NCI-H1436 treated with DMSO at 0.1 percent for 48 hours (cell line): ENCODE measurements at regions not wholly inside any gene's neighbourhood (a gene's known extent, or its start where the extent isn't known, plus 50 kb on each side); places are given as distances from the start of the nearest gene placed in this dataset.

Experiments used
- DNase-seq: peaks from one replicate; lab custom pipeline; 2025; lab: John Stamatoyannopoulos, UW

DNA sequence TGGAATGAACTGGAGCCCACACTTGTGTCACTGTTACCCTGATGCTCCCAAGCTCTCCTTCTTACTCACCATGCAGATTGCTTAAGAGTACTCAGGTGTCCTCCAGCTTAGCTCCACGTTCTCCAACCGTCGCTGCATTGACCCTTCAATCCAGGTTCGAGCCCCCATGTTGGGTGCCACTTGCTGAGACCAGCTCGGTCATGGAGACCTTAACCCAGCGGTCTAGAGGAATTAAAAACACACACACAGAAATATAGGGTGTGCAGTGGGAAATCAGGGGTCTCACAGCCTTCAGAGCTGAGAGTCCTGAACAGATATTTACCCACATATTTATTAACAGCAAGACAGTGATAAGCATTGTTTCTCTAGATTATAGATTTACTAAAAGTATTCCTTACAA lies 229.1 kb upstream of the APCDD1 start:
- DNase-seq: no peak

GRCh38 chr18:10226971-10227370 lies 227.5 kb upstream of the APCDD1 start:
- no peak for DNase-seq

DNA sequence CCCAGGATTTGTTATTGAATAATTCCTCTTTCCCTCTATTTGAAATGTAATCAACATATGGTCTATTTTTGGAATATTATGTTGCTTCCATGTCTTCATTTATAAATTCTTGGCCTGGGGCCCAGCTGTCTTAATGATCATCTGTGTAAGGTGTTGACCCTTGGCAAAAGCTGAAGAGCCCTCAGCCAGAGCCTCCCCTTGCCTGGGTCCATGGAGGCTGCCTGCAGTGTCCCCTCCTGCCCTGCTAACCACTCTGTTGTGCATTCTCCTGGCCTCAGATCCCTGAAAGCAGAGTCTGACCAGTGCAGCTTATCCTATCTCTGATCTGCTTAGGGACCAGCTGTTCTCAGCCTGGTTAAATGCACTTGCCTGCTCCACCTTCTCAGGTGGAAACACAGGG lies 226.1 kb upstream of the APCDD1 start:
- no peak for DNase-seq

- no peak for DNase-seq
Observed at GRCh38 chr18:10229458-10229857, 225.0 kb upstream of the APCDD1 start.

DNA sequence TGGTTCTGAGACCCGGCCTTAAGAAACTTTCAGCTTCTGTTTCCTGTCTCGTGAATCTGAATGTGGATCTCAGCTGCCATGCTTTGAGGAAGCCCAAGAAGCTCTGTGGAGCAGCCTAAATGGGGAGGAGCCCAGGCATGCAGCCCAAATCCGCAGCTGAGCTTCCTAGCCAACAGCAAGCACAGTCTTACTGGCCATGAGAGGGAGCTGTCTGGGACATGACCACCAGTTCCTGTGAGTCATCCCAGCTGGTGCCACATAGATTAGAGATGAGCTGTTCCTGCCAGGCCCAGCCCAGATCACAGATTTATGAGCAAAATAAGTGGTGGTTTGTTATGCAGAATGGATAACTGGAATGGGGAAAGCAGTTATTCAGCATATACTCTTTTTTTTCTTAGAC lies 224.4 kb upstream of the APCDD1 start:
- DNase-seq: no peak

GRCh38 chr18:10231220-10231619 lies 223.2 kb upstream of the APCDD1 start:
- no peak for DNase-seq

GRCh38 chr18:10232062-10232461 lies 222.4 kb upstream of the APCDD1 start:
- no peak for DNase-seq

DNA sequence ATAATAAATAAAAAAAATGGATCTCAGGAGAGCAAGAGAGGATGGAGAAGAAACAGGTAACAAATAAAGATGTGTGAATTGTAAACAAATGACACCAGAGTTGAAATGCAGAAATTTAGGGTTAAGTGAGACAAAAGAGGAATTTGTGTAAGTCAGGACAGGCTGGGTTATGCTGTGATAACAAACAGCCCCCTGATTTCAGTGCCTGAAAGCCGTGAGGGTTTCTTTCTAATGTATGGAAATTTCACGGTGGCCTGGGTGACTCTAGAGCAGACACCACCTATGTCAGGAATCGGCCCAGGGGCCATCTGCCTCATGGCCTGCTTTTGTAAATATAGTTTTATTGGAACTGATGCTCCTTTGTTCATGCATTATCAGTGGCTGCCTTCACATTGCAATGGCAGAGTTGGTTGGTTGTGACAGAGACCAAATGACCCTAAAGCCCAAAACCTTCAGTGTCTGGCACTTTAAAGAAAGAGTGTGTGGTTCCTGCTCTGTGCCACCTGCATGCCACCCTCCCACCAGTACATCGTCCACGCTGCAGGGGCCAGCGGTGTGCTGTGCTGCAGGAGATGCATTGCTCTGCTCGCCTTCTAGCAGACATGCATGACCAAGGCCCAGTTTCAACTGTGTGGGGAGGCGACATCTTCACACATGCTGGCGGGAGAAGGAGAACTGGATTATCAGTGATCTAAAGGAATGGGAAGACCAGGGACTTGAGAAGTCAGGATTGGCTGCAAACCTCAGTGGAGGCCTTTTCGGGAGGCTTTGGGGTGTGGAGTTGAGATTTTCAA lies 221.2 kb upstream of the APCDD1 start:
- no peak for DNase-seq

- no peak for DNase-seq
Observed at GRCh38 chr18:10234281-10234680, 220.2 kb upstream of the APCDD1 start.

DNA sequence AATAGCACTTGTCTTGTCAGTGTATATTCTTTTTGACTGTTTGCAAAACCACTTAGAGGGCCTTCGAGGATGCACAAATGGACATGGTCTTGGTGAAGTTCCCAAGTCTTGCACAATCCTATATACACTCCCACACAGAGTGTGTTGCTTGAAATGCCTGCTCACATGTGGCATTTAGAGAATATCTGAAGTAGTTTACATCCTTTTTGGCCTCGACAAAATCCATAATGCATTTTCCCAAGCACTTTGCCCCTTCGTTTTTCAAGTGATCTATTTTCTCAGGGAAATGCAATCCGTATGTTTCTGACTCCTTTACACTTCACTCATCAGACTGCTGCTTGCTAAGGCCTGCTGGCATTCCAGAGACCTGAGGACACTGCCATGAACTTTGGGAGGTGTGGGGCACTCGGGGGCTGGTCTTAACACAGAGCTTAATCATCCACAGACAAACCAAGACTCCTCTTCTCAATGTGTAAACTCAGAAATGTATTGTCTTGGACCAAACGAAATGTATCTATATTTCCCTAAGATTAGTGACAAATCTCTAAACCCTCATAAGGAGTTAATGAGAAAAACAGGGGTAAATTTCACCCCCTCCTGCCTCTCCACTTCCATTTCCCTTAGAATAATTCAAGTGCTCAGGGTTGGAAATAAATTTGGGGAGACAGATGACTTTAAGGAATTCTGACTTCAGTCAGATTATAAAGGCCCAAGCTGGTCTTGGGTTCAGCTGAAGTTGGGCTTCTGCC lies 219.3 kb upstream of the APCDD1 start:
- DNase-seq: no peak

- no peak for DNase-seq
Observed at GRCh38 chr18:10235661-10235952, 218.8 kb upstream of the APCDD1 start.

DNA sequence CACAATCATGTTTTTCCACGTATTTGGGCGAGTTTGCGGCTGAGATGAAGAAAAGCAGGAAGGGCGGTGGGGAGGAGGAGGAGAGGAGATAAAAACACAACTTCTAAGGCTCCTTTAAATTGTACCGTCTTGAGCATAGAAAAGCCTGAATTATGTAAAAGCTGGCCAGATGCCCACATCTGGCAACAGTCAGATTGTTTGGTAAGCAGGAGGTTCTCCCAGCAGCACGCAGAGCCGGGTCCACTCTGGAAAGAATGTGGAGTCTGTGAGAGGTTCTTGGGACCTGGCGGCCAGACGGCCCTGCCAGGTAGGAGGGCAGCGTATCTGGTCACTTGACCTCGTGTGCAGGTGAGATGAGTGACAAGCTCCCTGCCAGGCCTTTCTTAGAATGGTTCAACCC lies 215.3 kb upstream of the APCDD1 start:
- no peak for DNase-seq

- DNase-seq: no peak
Observed at GRCh38 chr18:10239991-10240634, 214.3 kb upstream of the APCDD1 start.

GRCh38 chr18:10240973-10241372 lies 213.5 kb upstream of the APCDD1 start:
- DNase-seq: no peak

- DNase-seq: no peak
Observed at GRCh38 chr18:10241579-10241978, 212.9 kb upstream of the APCDD1 start.

DNA sequence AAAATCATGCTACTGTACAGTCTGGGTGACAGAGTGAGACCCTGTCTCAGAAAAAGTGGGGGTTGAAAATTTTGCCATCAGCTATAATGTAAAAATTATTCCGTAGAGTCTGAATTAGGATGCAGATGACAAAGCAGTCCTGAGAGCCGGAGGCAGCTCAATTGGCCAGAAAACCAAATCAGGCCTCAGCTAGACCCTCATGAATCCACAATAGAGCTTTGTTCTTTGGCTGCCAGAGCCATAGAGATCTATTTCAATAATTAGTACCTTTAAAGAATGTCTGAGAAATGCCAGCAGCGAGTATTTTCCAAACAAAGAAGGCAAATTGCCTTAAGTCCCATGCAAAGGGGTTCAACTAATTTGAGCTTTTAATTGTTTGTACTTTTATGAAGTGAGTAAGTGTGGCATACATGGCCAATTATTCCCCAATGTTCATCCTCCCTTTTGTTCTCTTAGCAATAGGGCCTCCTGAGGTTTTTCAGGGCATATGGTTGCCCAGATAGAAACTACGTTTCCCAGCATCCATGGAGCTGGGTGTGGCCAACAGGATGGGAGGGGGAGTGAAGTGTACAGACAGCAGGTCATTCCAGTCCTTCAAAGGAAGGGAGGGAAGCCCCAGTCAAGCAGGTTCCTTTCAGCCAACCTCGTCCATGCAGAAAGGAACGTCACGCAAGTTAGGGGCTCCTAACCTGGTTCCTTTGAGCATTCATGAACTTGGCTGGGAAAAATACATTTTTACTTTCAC lies 211.3 kb upstream of the APCDD1 start:
- no peak for DNase-seq

GRCh38 chr18:10244341-10244740 lies 210.1 kb upstream of the APCDD1 start:
- no peak for DNase-seq

- DNase-seq: no peak
Observed at GRCh38 chr18:10245031-10245845, 209.2 kb upstream of the APCDD1 start.

DNA sequence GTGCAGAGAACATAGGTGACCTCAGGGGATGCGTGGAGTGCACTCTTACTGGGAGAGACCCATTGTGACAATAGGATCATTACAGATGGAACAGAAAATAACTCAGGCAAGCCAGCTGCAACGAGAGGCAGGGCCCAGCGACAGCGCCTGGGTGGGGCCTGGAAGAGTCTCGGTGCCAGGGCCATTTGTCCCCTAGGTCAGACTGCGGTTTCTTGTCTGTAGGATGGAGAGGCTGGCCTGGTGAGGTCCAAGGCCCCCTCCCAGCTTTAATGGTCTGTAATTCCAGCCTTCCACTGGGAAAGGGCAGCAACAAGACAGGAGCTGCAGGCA lies 208.6 kb upstream of the APCDD1 start:
- DNase-seq: peak; percentile 29

DNA sequence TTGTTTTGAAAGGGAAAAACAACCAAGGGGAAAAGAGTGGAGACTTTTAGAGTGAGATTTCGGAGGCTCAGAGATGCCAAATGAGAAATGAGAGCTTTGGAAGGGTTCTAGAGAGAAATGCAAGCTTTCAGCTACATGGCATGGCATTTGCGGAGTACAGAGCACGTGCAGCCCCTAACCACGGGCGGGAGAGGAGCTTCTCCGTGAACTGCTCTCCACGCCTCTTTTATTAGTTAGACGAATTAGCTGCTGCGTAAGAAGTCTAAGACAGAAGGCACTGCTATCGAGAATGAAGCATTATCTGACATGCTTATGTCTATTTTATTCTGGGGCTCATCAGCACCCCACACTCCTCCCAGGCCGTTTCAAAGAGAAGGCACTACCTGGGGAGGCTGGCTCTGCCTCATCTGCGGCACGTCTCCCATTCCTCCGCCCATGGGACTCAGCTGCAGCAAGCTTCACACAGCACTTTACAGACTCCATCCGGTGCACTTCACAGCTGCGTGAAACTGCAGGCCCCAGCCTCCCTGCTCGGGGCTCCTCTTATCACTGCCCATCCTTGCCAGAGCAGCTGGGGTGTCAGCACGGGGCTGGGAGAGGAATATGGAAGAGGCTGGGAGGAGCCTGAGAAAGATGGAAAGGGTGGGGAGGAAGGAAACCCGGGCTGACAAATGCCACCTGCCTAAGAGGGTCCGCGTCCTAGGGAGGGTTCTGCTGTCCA lies 207.3 kb upstream of the APCDD1 start:
- DNase-seq: no peak

DNA sequence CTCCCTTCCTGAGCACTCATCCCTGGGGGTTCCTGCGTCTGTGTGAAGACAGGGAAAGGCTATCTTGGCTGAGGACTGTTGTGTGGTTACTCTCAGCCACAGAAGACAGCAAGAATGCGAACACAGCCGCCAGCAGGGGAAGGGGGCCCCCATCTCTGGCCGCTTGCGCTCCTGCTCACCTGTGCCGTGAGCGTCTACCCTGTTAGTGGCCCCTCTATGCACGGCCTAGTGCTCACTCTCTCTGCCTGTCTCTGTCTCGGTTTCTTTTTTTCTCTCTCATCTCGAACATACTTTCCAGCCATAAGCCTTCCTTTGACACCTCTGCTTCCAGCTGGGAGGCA lies 206.7 kb upstream of the APCDD1 start:
- no peak for DNase-seq
